ENCODE measurements at regions not wholly inside any gene's neighbourhood (a gene's known extent, or its start where the extent isn't known, plus 50 kb on each side); places are given as distances from the start of the nearest gene placed in this dataset.

GRCh38 chr4:78684325-78685079, 91.6 kb upstream of the BMP2K start:
- H3K36me3 Mint-ChIP-seq (ENCODE audit: insufficient read depth, unreplicated experiment), result no peaks in the 10 kb centered on the region
- BruUV-seq (replicated peaks), result no TSS peak
- no peak overlapping the region for H3K27ac Mint-ChIP-seq (ENCODE audit: unreplicated experiment)
- Histone ChIP-seq H3K4me3 (ENCODE audit: low read depth, low read length) (no peak overlapping the region), H3K4me1 (peaks cover 11% of the 10 kb centered on the region; the same call in 1 of the 2 replicates), H3K36me3 (ENCODE audit: control insufficient read depth, insufficient read depth, low read length) (no peaks in the 10 kb centered on the region), H3K9me3 (no peaks in the 10 kb centered on the region), H3K27me3 (replicated peaks; ENCODE audit: control insufficient read depth, insufficient read depth, low read length) (no peaks in the 10 kb centered on the region)
- H3K4me1 Mint-ChIP-seq (ENCODE audit: low read depth, unreplicated experiment), result peaks cover 11% of the 10 kb centered on the region
- DNase-seq, result no peak
- no peak overlapping the region for H3K4me3 Mint-ChIP-seq (ENCODE audit: unreplicated experiment)
- POLR2A ChIA-PET, result no interaction called here
- no peak for TF ChIP-seq CTCF (IDR thresholded peaks at IDR 0.05; ENCODE audit: insufficient read depth in 1 of 2, low read depth in 1 of 2, low read length in 1 of 2, severe bottlenecking in 1 of 2, unreplicated experiment in 1 of 2)
- intact Hi-C loops (cut with micrococcal nuclease; ENCODE audit: unreplicated experiment), result no loop called here
- no peaks in the 10 kb centered on the region for H3K27me3 Mint-ChIP-seq (ENCODE audit: insufficient read depth, unreplicated experiment)
- CTCF ChIA-PET, result no interaction called here
- H3K9me3 Mint-ChIP-seq (ENCODE audit: unreplicated experiment), result no peaks in the 10 kb centered on the region

- Mint-ChIP-seq H3K36me3 (ENCODE audit: insufficient read depth, unreplicated experiment) (no peaks in the 10 kb centered on the region), H3K4me3 (ENCODE audit: unreplicated experiment) (no peak overlapping the region), H3K27me3 (ENCODE audit: insufficient read depth, unreplicated experiment) (no peaks in the 10 kb centered on the region), H3K9me3 (ENCODE audit: unreplicated experiment) (no peaks in the 10 kb centered on the region), H3K27ac (ENCODE audit: unreplicated experiment) (no peak overlapping the region), H3K4me1 (ENCODE audit: low read depth, unreplicated experiment) (peaks cover 23% of the 10 kb centered on the region)
- no TSS peak for BruUV-seq (replicated peaks)
- ChIA-PET POLR2A (no interaction called here), CTCF (no interaction called here)
- peaks cover 18% of the 10 kb centered on the region for H3K4me1 ChIP-seq
- H3K4me3 ChIP-seq (ENCODE audit: low read depth, low read length), result no peak overlapping the region
- DNase-seq, result no peak
- intact Hi-C loops (cut with micrococcal nuclease; ENCODE audit: unreplicated experiment), result no loop called here
- H3K9me3 ChIP-seq, result no peaks in the 10 kb centered on the region
- H3K27me3 ChIP-seq (replicated peaks; ENCODE audit: control insufficient read depth, insufficient read depth, low read length), result no peaks in the 10 kb centered on the region
- no peak for TF ChIP-seq CTCF (IDR thresholded peaks at IDR 0.05; ENCODE audit: insufficient read depth in 1 of 2, low read depth in 1 of 2, low read length in 1 of 2, severe bottlenecking in 1 of 2, unreplicated experiment in 1 of 2)
- no peaks in the 10 kb centered on the region for H3K36me3 ChIP-seq (ENCODE audit: control insufficient read depth, insufficient read depth, low read length)
Measured at GRCh38 chr4:78687818-78688217, 88.3 kb upstream of the BMP2K start.

GRCh38 chr4:78688366-78688765, 87.8 kb upstream of the BMP2K start:
- no peak overlapping the region for H3K4me3 Mint-ChIP-seq (ENCODE audit: unreplicated experiment)
- H3K9me3 Mint-ChIP-seq (ENCODE audit: unreplicated experiment), result no peaks in the 10 kb centered on the region
- H3K4me1 Mint-ChIP-seq (ENCODE audit: low read depth, unreplicated experiment), result peaks cover 23% of the 10 kb centered on the region
- intact Hi-C loops (cut with micrococcal nuclease; ENCODE audit: unreplicated experiment), result no loop called here
- H3K27me3 ChIP-seq (replicated peaks; ENCODE audit: control insufficient read depth, insufficient read depth, low read length), result no peaks in the 10 kb centered on the region
- BruUV-seq (replicated peaks), result no TSS peak
- TF ChIP-seq CTCF (IDR thresholded peaks at IDR 0.05; ENCODE audit: insufficient read depth in 1 of 2, low read depth in 1 of 2, low read length in 1 of 2, severe bottlenecking in 1 of 2, unreplicated experiment in 1 of 2), result no peak
- H3K27me3 Mint-ChIP-seq (ENCODE audit: insufficient read depth, unreplicated experiment), result no peaks in the 10 kb centered on the region
- no peaks in the 10 kb centered on the region for H3K9me3 ChIP-seq
- no peaks in the 10 kb centered on the region for H3K36me3 Mint-ChIP-seq (ENCODE audit: insufficient read depth, unreplicated experiment)
- ChIA-PET CTCF (no interaction called here), POLR2A (no interaction called here)
- no peaks in the 10 kb centered on the region for H3K36me3 ChIP-seq (ENCODE audit: control insufficient read depth, insufficient read depth, low read length)
- no peak overlapping the region for H3K27ac Mint-ChIP-seq (ENCODE audit: unreplicated experiment)
- H3K4me1 ChIP-seq, result peaks cover 18% of the 10 kb centered on the region
- H3K4me3 ChIP-seq (ENCODE audit: low read depth, low read length), result no peak overlapping the region
- no peak for DNase-seq
